Dermis blood vessel endothelial cell (primary cell): ENCODE measurements at regions not wholly inside any gene's neighbourhood (a gene's known extent, or its start where the extent isn't known, plus 50 kb on each side); places are given as distances from the start of the nearest gene placed in this dataset.
"Not testable (repeated sequence)": the region's sequence is repeated elsewhere in the genome, so short reads cannot be mapped to it uniquely, and the experiment has no call there.

Source experiments
- DNase-seq: peaks from one replicate; pipeline ENCODE4 v3.0.0; 2010

GRCh38 chr12:78338054-78338785, 507.5 kb downstream of the NAV3 start:
- no peak for DNase-seq

GRCh38 chr12:78340406-78340805, 509.7 kb downstream of the NAV3 start:
- DNase-seq: no peak

GRCh38 chr12:78343657-78344056, 513.0 kb downstream of the NAV3 start:
- no peak for DNase-seq

- no peak for DNase-seq
Observed at GRCh38 chr12:78359520-78359919, 505.1 kb upstream of the SYT1 start.

- no peak for DNase-seq
Observed at GRCh38 chr12:78361683-78362082, 502.9 kb upstream of the SYT1 start.

DNA sequence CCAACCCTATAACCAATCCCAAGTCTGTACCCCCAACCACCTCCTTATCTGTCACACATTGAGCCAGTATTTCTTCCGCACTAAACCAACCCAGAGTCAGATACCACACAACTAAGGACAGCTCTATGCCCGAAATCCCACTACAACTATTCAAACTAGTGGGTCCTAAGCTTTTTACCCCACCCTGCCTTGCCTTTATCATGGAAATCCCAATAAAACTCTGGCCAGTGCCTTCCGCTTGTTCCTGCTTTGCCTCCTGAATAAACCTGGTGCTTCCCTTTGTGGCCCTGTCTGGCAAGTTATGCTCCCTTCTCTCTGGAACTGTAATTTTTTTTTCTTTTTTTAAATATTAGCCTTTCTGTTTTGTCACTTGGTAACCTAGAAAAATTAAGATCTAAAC, 493.3 kb upstream of the SYT1 start:
- no peak for DNase-seq

DNA sequence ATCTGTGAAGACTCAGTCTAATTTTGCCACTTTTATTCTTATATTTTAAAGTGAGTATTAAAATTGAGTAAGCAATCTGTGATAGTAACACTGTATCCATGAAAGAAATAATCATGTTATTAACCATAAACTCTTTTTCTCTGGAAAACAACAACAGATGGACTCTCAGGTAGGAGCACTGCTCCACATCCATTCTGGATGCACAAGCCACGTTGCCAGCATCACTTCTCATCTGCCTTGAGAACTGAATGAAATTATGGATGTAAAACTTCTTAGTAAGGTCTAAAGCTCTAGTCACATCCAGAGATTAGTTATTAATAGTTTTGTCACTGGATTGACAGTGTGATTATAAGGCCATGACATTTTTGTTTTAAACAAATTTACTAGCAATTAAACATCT, 489.1 kb upstream of the SYT1 start:
- DNase-seq: no peak

DNA sequence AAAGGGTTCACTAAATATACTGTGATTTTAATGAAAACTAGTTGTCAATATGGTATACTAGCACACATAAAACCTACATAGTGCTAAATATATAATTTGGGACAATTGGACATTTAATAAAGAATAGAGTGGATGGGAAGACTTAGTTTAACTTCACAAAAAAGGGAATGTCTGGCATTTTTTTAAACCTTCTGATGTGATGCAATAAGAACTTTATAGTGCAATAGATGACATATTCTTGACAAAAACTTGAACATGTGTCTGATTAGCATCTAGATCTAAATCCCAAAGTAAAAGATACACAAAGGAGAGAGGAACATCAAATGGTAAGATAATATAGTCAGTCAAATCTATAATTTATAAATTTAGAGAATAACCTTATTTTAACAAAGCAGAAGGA, 488.3 kb upstream of the SYT1 start:
- DNase-seq: no peak

DNA sequence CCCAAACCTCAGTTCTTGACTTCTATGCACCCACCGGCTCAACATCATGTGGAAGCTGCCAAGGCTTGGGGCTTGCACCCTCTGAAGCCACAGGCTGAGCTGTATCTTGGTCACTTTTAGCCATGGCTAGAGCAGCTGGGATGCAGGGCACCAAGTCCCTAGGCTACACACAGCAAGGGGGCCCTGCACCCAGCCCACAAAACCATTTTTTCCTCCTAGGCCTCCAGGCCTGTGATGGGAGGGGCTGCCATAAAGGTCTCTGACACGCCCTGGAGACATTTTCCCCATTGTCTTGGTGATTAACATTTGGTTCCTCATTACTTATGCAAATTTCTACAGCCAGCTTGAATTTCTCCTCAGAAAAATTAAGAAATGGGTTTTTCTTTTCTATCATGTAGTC, 485.5 kb upstream of the SYT1 start:
- not testable (repeated sequence) for DNase-seq

- DNase-seq: no peak
Observed at GRCh38 chr12:78383414-78383813, 481.2 kb upstream of the SYT1 start.

GRCh38 chr12:78384541-78384940, 480.0 kb upstream of the SYT1 start:
- no peak for DNase-seq

- no peak for DNase-seq
Observed at GRCh38 chr12:78385541-78385940, 479.0 kb upstream of the SYT1 start.

- no peak for DNase-seq
Observed at GRCh38 chr12:78386871-78387270, 477.7 kb upstream of the SYT1 start.

DNA sequence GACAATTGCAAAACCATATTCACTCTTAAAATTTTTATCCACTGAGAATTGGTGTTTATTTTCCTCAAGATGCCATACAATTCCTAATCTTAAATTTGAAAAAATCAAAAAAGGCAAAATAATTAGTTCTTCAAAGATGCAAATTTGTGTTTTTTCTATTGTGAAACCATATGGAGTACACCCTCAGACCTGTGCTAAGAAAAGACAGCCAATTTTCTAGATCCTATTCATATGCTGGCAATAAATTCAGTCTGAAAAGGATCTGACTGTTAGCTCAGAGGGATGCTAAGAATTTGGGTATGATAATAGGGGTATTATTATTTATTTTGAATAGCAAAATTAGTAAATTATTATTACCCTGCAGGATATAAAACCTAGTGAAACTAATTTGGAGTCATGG, 476.9 kb upstream of the SYT1 start:
- no peak for DNase-seq

DNA sequence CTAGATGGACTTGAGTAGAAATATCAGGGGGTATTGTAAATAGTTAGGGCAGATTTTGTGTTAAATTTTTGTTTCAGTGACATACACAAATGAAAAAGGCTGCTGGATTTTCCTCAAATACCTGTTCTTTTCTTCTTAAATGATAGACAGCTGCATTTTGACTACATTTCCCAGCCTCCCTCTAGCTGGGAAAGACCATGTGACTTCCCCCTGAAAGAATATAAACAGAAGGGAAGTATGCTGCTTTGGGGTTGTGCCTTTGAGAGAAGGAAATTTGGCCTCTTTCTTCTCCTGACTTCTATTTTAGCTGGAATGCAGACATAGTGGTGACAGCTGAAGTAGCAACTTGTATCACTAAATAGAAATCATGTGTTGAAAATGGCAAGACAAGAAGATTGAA, 476.1 kb upstream of the SYT1 start:
- no peak for DNase-seq

- no peak for DNase-seq
Observed at GRCh38 chr12:78390920-78391319, 473.7 kb upstream of the SYT1 start.

- DNase-seq: peak; percentile 21
Observed at GRCh38 chr12:78392918-78393317, 471.7 kb upstream of the SYT1 start.

- DNase-seq: no peak
Observed at GRCh38 chr12:78395961-78396360, 468.6 kb upstream of the SYT1 start.

GRCh38 chr12:78396538-78396937, 468.0 kb upstream of the SYT1 start:
- DNase-seq: no peak

DNA sequence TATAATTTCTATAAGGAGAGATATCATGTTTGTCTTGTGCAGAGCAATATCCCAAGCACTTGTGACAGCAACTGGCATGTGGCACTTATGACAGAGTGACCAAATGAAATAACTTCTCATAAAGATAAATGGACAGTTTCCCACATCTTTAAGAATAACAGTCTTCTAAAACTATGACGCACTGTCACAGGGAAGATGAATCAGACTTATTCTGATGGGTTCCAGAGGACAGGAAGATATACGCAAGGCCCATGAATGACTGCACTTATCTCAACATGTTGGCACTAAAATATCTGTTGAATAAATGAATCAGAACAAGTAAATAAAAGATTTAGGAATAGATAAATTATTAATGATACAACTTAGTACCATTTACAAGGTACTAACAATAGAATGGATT, 465.8 kb upstream of the SYT1 start:
- no peak for DNase-seq

DNA sequence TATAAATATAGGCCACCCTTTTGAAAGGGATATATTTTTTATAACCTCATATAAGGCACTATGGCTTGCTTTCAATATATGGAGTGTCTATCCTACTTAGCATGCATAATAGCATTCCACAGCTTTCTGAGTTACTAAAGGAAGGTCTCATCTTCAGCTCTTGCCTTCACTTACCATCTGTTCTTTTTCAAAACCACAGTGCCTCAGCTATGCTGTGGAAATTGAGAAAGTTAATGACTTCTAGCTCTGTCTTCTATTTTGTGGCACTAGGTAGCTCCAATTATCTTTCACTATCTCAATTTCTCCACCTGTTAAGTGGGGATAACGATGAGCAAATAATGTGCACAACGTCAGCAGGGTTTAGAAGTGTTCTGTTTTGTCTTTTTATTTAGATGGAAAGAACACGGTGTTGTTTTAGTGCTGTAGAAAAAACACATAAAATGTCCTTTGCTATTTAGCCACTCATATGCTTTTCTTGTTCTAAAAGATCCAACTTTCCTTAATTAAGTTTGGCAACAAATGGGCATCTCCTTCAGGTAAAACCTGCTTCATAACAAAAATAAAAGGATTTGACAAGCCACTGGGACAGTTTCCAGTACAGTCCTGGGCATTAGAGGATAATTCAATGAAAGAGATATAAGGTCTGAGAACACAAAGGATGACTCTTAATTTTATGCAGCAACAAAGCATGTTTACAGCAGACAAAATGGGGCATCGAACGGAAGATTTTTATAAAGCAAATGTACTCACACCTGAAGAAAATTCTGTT, 462.0 kb upstream of the SYT1 start:
- no peak for DNase-seq

DNA sequence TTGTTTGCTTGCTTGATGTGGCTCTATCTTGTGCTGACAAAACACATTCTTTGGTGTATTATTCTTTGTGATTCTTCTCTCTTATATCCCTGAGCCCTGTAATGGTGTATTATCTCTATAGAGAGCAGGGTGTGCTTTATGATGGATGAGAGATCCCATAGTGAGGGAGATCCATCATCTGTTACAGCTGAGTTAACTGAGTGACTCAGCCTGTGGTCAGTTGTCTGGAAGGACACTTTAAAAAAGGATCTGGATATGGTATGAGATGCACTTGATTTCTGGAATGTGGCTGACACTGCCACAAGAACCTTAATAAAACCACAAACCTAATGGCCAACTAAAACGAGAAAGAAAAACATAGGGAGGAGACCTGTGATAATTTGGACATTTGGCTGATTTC, 461.4 kb upstream of the SYT1 start:
- no peak for DNase-seq

- DNase-seq: no peak
Observed at GRCh38 chr12:78403681-78404080, 460.9 kb upstream of the SYT1 start.

DNA sequence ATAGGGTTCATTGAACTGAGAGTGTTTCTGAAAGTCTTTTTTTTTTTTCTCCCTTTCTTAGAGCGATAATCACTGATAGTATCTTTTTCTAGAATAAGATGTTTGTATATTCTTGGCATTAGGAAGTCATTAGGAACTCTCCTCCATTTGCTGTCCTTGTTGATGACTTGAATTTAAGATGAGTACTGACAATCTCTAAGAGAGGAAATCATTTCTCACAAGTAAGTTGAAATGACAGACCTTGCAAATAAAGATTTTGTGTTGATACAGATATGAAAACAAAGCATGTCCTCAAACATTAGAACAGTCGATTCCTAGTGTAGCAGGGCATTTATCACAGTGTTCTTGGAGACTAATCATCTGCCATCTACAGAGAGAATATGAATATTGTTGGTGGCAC, 458.4 kb upstream of the SYT1 start:
- no peak for DNase-seq

DNA sequence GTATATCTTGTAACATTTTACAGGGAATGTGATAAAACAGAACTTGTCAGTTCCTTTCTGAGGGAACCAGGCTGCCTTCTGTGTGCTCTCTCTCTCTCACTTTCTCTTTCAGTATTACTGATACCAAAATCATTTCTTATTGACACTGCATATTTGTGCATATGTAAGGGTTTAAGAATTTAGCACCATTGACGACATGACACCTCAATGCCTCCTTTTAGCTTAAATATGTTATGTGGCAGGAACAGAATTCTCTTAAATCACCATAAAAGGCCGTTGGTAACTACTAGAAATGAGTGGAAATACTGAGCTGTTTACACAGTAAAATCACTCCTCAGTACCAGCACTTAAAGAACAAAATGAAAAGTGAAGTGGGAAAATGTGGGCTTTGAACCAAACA, 457.7 kb upstream of the SYT1 start:
- no peak for DNase-seq
